HG03460 (cell line): ENCODE measurements at regions not wholly inside any gene's neighbourhood (a gene's known extent, or its start where the extent isn't known, plus 50 kb on each side); places are given as distances from the start of the nearest gene placed in this dataset.
"Not testable (repeated sequence)": the region's sequence is repeated elsewhere in the genome, so short reads cannot be mapped to it uniquely, and the experiment has no call there.

Experiments
- ATAC-seq: cut with Tn5 transposase; IDR thresholded peaks from one replicate; pipeline ENCODE4 v1.9.1; 2021; ENCODE audit not compliant: unreplicated experiment

- ATAC-seq: no peak
Observed at GRCh38 chr10:53440601-53441000, 668.0 kb upstream of the MBL2 start.

- not testable (repeated sequence) for ATAC-seq
Observed at GRCh38 chr10:53439075-53439474, 666.5 kb upstream of the MBL2 start.

DNA sequence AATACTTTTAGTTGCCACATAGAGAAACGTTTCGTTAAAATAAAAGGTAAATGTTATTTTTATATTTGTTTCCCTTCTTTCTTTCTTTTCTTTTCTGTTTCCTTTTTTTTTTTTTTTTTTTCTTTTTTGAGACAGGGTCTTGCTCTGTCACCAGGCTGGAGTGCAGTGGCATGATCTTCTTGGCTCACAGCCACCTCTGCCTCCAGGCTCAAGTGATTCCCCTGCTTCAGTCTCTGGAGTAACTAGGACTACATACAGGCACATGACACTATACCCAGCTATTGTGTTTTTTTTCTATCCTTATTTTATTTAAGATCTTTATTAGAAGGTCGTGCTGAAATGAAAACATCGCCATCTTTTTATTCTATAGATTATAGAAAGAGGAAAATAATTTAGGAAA is 661.8 kb upstream of the MBL2 start:
- ATAC-seq: no peak

- ATAC-seq: no peak
Observed at GRCh38 chr10:53432035-53432434, 659.5 kb upstream of the MBL2 start.

DNA sequence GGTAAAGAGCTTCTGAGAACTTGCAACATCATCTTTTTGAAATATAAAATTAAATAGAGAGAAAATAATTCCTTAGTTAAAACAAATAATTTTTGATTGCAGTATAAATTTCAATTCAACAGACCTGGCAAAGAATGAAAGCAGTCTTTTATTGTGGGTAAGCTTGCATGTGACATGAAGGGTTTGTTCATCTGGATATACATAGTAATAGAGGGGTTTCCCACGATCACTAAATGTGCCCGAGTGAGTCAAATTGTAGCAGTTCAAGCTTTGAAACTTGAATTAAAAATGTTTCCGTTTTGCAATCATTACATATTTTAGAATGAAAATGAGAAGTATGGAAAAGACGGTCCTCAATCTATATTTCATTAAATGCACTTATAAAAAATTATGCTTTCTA is 658.4 kb upstream of the MBL2 start:
- no peak for ATAC-seq

- no peak for ATAC-seq
Observed at GRCh38 chr10:53430127-53430891, 657.7 kb upstream of the MBL2 start.

DNA sequence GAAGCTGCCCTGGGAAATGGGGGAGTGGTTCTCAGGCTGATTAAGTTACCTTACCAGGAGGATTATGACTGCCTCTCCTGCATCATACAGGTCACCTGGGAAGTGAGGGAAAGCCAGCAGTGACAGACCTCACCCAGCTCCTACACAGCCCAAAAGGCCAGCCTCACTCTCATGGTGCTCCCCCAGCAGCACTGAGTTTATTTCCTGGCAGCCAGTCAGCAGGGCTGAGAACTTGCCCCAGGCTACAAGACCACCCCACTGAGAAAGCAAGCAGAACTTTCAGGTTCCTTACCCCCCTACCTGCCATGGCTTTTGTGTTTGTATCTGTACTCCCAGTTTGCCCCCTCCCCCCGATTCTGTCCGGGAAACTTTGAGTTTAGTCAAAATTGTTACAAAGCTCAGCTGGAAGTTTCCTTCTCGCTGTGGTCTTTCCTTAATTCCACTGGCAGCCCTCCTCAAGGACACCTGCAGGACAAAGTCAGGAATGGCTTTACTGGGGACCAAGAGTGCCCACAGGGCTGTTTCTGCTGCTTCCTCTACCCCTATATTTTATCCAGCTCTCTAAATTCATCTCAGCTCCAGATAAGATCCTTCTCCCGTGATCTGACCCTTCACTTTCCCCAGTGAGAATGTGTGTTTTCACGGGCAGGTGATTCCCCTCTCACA is 649.8 kb upstream of the MBL2 start:
- ATAC-seq: no peak

- no peak for ATAC-seq
Observed at GRCh38 chr10:53412651-53413050, 640.1 kb upstream of the MBL2 start.

- no peak for ATAC-seq
Observed at GRCh38 chr10:53406532-53406931, 633.9 kb upstream of the MBL2 start.

DNA sequence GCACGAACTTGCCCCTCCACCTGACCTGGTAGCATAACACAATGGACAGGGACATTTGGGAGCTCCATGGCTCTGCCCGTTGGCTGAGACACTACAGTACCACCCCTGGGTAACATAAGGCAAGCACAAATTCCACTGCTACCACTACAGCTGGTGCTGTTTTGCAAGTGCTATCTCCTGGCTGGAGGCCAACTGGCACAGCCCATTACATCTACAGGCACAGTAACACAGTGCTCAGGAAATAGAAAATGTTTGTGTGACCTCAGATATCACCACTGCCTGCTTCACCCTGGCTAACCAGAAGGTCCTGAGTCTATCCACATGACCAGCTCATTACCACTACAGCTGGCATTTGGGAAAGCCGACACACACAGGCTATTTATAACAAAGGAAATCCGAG is 631.1 kb upstream of the MBL2 start:
- no peak for ATAC-seq

GRCh38 chr10:53402594-53402993 is 630.0 kb upstream of the MBL2 start:
- ATAC-seq: no peak

DNA sequence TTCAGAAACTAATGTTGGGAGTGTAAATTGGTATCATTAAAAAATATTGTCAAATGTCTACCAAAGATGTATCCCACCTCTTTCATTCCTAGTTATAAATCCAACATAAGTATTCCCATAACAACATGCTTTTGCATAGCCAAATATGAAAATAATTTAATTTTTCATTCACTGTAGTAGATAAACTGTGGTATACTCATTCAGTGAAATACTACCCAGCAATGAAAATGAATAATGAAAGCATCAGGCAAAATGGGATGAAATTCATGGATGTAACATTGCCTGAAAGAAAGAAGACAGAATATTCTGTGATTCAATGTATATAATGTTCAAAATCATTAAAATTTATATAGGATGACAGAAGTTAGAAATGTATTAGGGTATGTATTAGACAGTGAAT is 629.0 kb upstream of the MBL2 start:
- ATAC-seq: no peak

DNA sequence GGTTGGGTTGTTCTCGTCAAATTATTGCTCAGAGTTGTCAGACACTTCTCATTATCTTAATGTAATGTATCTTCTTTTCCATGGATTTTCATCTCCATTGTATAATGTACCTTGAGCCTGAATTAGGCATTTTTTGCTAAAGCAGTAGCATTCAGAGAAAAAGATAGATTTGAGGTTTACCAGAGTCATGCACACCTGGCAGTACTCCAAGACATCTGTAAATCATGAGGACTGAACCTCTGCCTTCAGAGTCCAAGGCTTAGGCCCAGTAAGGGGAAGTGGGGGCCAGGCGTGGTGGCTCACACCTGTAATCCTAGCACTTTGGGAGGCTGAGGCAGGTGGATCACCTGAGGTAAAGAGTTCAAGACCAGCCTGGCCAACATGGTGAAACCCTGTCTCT is 624.3 kb upstream of the MBL2 start:
- no peak for ATAC-seq

DNA sequence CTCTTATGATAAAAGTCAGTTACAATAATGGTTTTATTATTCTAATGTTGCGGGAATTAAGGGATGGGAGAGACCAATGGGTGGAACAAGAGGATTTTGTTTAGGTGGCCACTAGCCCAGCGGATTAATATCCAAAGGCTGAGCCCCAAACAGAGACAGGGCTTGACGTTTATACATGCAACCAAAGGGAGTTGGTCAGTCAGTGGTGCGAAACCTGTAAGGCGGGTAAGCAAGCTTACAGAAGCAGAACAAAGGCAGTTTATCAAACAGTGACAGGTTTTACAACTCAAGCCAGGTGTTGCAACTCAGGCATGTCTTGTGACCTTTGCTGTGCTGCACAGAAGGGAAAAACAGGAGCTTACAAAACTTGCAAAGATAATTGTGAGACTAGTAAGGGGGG is 622.9 kb upstream of the MBL2 start:
- no peak for ATAC-seq

GRCh38 chr10:53387562-53387961 is 615.0 kb upstream of the MBL2 start:
- ATAC-seq: no peak

- ATAC-seq: no peak
Observed at GRCh38 chr10:53382543-53382942, 610.0 kb upstream of the MBL2 start.

DNA sequence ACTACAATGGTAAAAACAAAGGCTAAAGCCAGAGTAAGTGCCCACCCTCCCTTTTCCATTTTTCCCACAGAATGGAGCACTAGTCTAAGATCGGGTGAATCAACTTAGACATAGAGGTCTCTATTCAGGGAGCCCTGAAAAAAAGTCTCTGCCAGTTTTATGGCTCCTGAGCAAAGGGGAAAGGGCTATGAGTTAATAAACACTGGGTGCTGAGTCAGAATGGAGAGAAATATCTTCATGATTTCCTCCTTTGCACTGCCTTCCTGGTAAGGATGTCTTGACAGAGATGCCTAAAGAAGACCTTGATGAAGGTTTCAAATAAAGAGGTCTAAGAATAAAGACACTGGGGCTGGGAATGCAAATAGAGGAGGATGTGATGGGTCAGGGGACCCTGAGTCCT is 607.4 kb upstream of the MBL2 start:
- no peak for ATAC-seq

DNA sequence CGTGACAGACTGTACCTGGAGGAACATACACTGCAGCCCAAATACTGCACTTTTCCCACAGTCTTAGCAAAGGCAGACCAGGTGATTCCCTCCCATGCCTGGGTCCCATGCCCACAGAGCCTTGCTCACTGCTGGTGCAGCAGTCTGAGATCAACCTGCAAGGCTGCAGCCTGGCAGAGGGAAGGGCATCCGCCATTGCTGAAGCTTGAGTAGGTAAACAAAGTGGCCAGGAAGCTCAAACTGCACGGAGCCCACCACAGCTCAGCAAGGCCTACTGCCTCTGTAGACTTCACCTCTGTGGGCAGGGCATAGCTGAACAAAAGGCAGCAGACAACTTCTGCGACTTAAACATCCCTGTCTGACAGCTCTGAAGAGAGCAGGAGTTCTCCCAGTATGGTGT is 597.8 kb upstream of the MBL2 start:
- ATAC-seq: no peak

DNA sequence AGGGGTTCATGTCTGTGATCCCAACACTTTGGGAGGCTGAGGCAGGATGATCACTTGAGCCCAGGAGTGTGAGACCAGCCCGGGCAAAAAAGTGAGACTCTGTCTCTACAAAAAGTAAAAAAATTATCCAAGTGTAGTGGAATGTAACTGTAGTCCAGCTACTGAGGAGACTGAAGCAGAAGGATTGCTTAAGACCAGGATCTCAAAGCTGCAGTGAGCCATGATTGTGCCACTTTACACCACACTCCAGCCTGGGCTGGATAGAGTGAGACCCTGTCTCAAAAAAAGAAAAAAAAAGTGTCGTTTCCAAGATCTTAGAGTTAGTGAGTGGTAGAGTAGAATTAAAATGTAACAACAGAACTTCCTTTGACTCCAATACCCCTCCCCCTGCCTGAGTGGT is 589.4 kb upstream of the MBL2 start:
- no peak for ATAC-seq

DNA sequence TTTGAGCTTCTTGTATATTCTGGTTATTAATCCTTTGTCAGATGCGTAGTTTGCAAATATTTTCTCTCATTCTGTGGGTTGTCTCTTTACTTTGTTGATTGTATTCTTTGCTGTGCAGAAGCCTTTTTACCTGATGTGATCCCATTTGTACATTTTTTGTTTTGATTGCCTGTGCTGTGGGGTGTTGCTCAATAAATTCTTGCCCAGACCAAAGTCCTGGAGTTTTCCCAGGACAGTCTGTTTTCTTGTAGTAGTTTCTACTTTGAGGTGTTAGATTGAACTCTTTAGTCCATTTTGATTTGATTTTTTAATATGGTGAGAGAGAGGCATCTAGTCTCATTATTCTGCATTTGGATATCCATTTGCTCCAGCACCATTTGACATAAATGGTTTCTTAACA is 588.7 kb upstream of the MBL2 start:
- no peak for ATAC-seq

DNA sequence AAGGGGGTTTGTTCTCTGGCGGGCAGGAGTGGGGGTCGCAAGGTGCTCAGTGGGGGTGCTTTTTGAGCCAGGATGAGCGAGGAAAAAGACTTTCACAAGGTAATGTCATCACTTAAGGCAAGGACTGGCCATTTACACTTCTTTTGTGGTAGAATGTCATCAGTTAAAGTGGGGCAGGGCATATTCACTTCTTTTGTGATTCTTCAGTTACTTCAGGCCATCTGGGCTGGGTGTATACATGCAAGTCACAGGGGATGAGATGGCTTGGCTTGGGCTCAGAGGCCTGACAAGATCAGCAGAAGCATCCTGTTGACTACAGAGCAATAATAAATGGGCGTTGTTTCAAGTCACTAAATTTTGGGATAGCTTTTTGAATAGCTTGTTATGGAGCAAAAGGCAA is 586.4 kb upstream of the MBL2 start:
- not testable (repeated sequence) for ATAC-seq

- no peak for ATAC-seq
Observed at GRCh38 chr10:53358536-53358935, 586.0 kb upstream of the MBL2 start.

DNA sequence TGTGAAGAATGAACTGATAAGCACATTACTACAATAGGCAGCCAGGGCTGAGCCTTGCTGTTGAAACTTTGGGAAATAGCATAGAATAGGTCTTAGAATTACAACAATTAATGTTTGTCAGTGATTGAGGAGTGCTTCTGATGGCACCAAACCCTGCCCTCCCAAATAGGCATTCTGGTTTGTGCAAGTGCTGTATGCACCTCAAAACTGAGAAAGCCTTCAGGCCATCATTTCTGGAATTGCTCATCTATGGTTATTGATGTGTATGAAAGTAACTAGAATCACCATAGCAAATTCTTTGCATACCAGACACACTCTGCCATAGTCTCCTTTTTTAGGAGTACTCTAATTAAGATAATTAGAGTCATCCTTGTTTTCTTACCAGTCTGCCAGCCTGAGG is 585.0 kb upstream of the MBL2 start:
- no peak for ATAC-seq
